ENCODE measurements at regions not wholly inside any gene's neighbourhood (a gene's known extent, or its start where the extent isn't known, plus 50 kb on each side); places are given as distances from the start of the nearest gene placed in this dataset.

DNA sequence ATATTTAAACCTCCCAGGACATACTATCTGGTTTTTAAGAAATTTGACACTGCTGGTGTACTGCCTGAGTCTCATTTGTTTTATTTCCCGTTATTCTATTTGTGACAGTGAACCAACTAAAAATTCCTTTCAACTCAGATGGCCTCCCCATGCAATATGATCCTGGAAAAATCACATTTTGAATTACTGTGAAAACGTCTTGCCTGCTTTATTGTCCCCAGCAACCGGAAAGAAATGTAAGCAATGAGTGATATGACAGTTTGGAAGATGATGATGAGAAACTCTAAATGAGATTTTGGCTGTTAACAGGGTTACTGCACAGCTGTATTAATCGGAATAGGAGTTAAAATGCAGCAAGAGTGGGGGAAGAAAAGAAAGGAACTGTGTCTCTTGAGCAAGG lies 590.7 kb upstream of the CDH5 start:
- H3K4me3 ChIP-seq (ENCODE audit: low read length): no peak overlapping the region
- DNase-seq (no peak), ATAC-seq (no peak)
- Mint-ChIP-seq H3K36me3 (peaks cover 0 to 4% (median 0%) of the 10 kb centered on the region in 5 donors), H3K4me3 (no peak overlapping the region), H3K27ac (no peak overlapping the region), H3K4me1 (no peaks in the 10 kb centered on the region), H3K27me3 (peaks cover 0 to 7% (median 0%) of the 10 kb centered on the region in 5 donors), H3K9me3 (peaks cover 1 to 34% (median 8%) of the 10 kb centered on the region in 11 donors)
- no peaks in the 10 kb centered on the region for H3K9me3 ChIP-seq (ENCODE audit: control insufficient read depth in 2 of 3, low read length in 3 of 3)
- POLR2A ChIA-PET: no interaction called here
- no peak overlapping the region for H3K27ac ChIP-seq (ENCODE audit: low read depth, low read length)
- no peaks in the 10 kb centered on the region for H3K4me1 ChIP-seq (ENCODE audit: control insufficient read depth in 2 of 2, insufficient read depth in 2 of 2, low read length in 2 of 2)
- intact Hi-C loops (cut with micrococcal nuclease): no loop called here
- no peaks in the 10 kb centered on the region for H3K36me3 ChIP-seq (ENCODE audit: control insufficient read depth in 2 of 3, insufficient read depth in 3 of 3, low read length in 3 of 3)
- no peaks in the 10 kb centered on the region for H3K27me3 ChIP-seq (ENCODE audit: control insufficient read depth in 2 of 2, insufficient read depth in 2 of 2, low read length in 2 of 2)
- CTCF ChIA-PET: no interaction called here

- Mint-ChIP-seq H3K27ac (no peak overlapping the region), H3K36me3 (peaks cover 0 to 4% (median 0%) of the 10 kb centered on the region in 5 donors), H3K27me3 (peaks cover 0 to 7% (median 4%) of the 10 kb centered on the region in 5 donors), H3K4me1 (no peaks in the 10 kb centered on the region), H3K4me3 (no peak overlapping the region), H3K9me3 (peaks cover 1 to 38% (median 10%) of the 10 kb centered on the region in 11 donors)
- H3K4me1 ChIP-seq (ENCODE audit: control insufficient read depth in 2 of 2, insufficient read depth in 2 of 2, low read length in 2 of 2): no peaks in the 10 kb centered on the region
- no peaks in the 10 kb centered on the region for H3K27me3 ChIP-seq (ENCODE audit: control insufficient read depth in 2 of 2, insufficient read depth in 2 of 2, low read length in 2 of 2)
- H3K4me3 ChIP-seq (ENCODE audit: low read length): no peak overlapping the region
- CTCF ChIA-PET: no interaction called here
- H3K9me3 ChIP-seq (ENCODE audit: control insufficient read depth in 2 of 3, low read length in 3 of 3): no peaks in the 10 kb centered on the region
- intact Hi-C loops (cut with micrococcal nuclease): no loop called here
- DNase-seq: no peak
- H3K27ac ChIP-seq (ENCODE audit: low read depth, low read length): no peak overlapping the region
- no peak for ATAC-seq
- POLR2A ChIA-PET: no interaction called here
- no peaks in the 10 kb centered on the region for H3K36me3 ChIP-seq (ENCODE audit: control insufficient read depth in 2 of 3, insufficient read depth in 3 of 3, low read length in 3 of 3)
Measured at GRCh38 chr16:65774350-65774749, 592.1 kb upstream of the CDH5 start.

DNA sequence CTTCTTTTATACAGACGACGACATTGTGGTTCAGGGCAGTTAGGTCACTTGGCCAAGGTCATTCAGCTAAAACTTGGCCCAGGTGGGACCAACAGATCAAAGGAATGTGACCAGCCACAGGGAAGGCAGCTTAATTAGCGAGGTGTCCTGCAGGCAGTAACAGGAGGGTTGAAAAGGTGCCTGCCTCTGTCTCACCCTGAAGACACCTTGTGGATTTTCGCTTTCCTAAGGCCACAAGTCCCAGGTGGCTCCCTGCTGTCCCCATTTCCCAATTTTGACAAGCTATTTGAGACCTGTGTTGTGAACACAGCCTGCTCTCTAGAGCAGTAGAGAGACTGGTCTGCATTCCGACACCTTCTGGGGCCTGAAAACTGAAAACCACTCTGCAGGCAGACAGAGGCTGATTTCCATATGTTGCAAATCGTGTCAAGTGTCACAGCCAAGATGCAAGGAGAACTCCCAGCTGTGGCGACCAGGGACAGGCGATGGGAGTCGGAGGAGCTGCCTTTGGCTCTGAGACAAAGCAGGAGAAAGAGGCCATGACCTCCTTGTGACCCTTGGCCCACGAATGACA lies 593.1 kb upstream of the CDH5 start:
- Mint-ChIP-seq H3K27ac (no peak overlapping the region), H3K27me3 (peaks cover 0 to 7% (median 4%) of the 10 kb centered on the region in 5 donors), H3K4me1 (no peaks in the 10 kb centered on the region), H3K9me3 (peaks cover 1 to 41% (median 11%) of the 10 kb centered on the region in 11 donors), H3K36me3 (peaks cover 0 to 4% (median 0%) of the 10 kb centered on the region in 5 donors), H3K4me3 (no peak overlapping the region)
- no peak for ATAC-seq
- CTCF ChIA-PET: no interaction called here
- no peak for DNase-seq
- no peaks in the 10 kb centered on the region for H3K4me1 ChIP-seq (ENCODE audit: control insufficient read depth in 2 of 2, insufficient read depth in 2 of 2, low read length in 2 of 2)
- no peaks in the 10 kb centered on the region for H3K36me3 ChIP-seq (ENCODE audit: control insufficient read depth in 2 of 3, insufficient read depth in 3 of 3, low read length in 3 of 3)
- H3K9me3 ChIP-seq (ENCODE audit: control insufficient read depth in 2 of 3, low read length in 3 of 3): no peaks in the 10 kb centered on the region
- POLR2A ChIA-PET: no interaction called here
- H3K4me3 ChIP-seq (ENCODE audit: low read length): no peak overlapping the region
- H3K27me3 ChIP-seq (ENCODE audit: control insufficient read depth in 2 of 2, insufficient read depth in 2 of 2, low read length in 2 of 2): no peaks in the 10 kb centered on the region
- H3K27ac ChIP-seq (ENCODE audit: low read depth, low read length): no peak overlapping the region
- intact Hi-C loops (cut with micrococcal nuclease): no loop called here

DNA sequence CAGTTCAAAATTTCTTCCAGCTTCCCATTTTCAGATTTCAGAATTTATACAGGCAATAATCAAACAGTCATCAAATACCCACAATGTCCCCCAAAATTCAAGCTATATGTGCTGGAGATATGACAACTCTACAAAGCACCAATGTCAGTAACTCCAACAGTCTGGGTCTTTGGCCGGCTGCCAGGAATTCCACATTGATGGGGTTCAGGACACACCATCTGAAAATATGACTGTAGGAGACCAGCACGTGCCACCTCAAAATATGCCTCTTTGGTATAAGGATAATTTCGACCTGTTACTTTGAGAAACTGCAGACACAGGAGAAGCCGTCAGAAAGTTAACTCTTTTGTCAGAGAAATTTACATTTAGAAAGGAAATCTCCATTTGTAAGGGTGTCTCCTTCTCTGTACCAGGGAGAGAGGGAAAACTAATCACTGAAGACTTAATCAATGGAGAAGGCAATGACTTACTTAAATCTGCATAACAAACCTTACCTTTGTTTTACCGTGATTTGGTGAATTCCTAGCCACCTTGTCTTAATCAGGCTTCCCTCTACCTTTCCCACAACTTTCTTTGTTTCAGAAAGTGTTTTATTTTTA lies 594.3 kb upstream of the CDH5 start:
- H3K9me3 Mint-ChIP-seq: peaks cover 1 to 42% (median 13%) of the 10 kb centered on the region in 11 donors
- POLR2A ChIA-PET: no interaction called here
- CTCF ChIA-PET: no interaction called here

DNA sequence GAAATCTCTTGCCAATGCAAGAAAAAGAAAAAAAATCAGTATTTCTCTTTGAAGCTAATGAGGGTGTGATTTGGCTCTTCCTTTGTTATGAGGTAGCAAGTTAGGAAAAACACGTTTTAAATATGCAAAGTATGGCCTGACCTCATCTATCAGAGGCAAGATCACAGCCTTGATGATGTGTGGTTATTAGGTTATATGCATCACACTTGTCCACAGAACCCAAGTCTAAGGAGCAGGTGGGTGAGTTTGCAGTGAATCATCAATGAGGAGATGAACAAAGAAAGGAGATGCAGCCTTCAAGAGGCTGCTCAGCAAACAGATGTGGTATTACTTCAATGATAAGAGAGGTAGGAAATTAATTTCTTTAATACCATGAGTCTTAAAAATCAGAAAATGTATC lies 594.8 kb upstream of the CDH5 start:
- Histone ChIP-seq H3K27me3 (ENCODE audit: control insufficient read depth in 2 of 2, insufficient read depth in 2 of 2, low read length in 2 of 2) (no peaks in the 10 kb centered on the region), H3K27ac (ENCODE audit: low read depth, low read length) (no peak overlapping the region), H3K9me3 (ENCODE audit: control insufficient read depth in 2 of 3, low read length in 3 of 3) (no peaks in the 10 kb centered on the region), H3K4me3 (ENCODE audit: low read length) (no peak overlapping the region), H3K36me3 (ENCODE audit: control insufficient read depth in 2 of 3, insufficient read depth in 3 of 3, low read length in 3 of 3) (no peaks in the 10 kb centered on the region), H3K4me1 (ENCODE audit: control insufficient read depth in 2 of 2, insufficient read depth in 2 of 2, low read length in 2 of 2) (no peaks in the 10 kb centered on the region)
- ATAC-seq (no peak), DNase-seq (no peak)
- no peaks in the 10 kb centered on the region for H3K4me1 Mint-ChIP-seq
- H3K27me3 Mint-ChIP-seq: peaks cover 0 to 7% (median 4%) of the 10 kb centered on the region in 5 donors
- POLR2A ChIA-PET: no interaction called here
- CTCF ChIA-PET: no interaction called here
- intact Hi-C loops (cut with micrococcal nuclease): no loop called here
- peaks cover 1 to 38% (median 11%) of the 10 kb centered on the region in 11 donors for H3K9me3 Mint-ChIP-seq
- no peak overlapping the region for H3K27ac Mint-ChIP-seq
- H3K4me3 Mint-ChIP-seq: no peak overlapping the region
- peaks cover 0 to 4% (median 0%) of the 10 kb centered on the region in 5 donors for H3K36me3 Mint-ChIP-seq

More for the DNA sequence above, 594.3 kb upstream of the CDH5 start:
- ATAC-seq (no peak), DNase-seq (no peak)
- Mint-ChIP-seq H3K27ac (no peak overlapping the region), H3K36me3 (peaks cover 0 to 4% (median 0%) of the 10 kb centered on the region in 5 donors), H3K4me3 (no peak overlapping the region), H3K27me3 (peaks cover 0 to 7% (median 4%) of the 10 kb centered on the region in 5 donors), H3K4me1 (no peaks in the 10 kb centered on the region)
- intact Hi-C loops (cut with micrococcal nuclease): no loop called here
- H3K36me3 ChIP-seq (ENCODE audit: control insufficient read depth in 2 of 3, insufficient read depth in 3 of 3, low read length in 3 of 3): no peaks in the 10 kb centered on the region
- H3K9me3 ChIP-seq (ENCODE audit: control insufficient read depth in 2 of 3, low read length in 3 of 3): no peaks in the 10 kb centered on the region
- H3K4me3 ChIP-seq (ENCODE audit: low read length): no peak overlapping the region
- no peaks in the 10 kb centered on the region for H3K4me1 ChIP-seq (ENCODE audit: control insufficient read depth in 2 of 2, insufficient read depth in 2 of 2, low read length in 2 of 2)
- no peak overlapping the region for H3K27ac ChIP-seq (ENCODE audit: low read depth, low read length)
- no peaks in the 10 kb centered on the region for H3K27me3 ChIP-seq (ENCODE audit: control insufficient read depth in 2 of 2, insufficient read depth in 2 of 2, low read length in 2 of 2)

DNA sequence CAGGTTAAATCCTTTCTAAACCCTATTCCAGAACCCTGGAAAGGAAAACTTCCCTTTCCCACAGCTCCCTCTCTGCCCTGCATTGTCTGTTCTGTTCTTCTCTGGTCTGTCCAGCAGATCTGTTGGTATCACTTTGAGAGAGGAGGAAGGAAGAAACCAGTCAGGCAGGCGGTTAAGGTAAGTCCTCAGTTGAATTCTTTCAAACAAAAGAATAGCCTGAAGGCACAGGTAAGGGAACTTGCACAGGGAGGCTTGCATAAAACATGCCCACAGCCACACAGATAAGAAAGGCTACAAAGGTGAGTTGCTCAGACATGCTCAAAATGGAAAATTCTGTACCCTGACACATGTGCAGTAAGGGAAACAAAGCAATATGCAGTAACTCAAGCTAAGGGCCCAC lies 595.7 kb upstream of the CDH5 start:
- intact Hi-C loops (cut with micrococcal nuclease): no loop called here
- Histone ChIP-seq H3K27me3 (ENCODE audit: control insufficient read depth in 2 of 2, insufficient read depth in 2 of 2, low read length in 2 of 2) (no peaks in the 10 kb centered on the region), H3K27ac (ENCODE audit: low read depth, low read length) (no peak overlapping the region), H3K9me3 (ENCODE audit: control insufficient read depth in 2 of 3, low read length in 3 of 3) (no peaks in the 10 kb centered on the region), H3K36me3 (ENCODE audit: control insufficient read depth in 2 of 3, insufficient read depth in 3 of 3, low read length in 3 of 3) (no peaks in the 10 kb centered on the region), H3K4me3 (ENCODE audit: low read length) (no peak overlapping the region), H3K4me1 (ENCODE audit: control insufficient read depth in 2 of 2, insufficient read depth in 2 of 2, low read length in 2 of 2) (no peaks in the 10 kb centered on the region)
- no peak for DNase-seq
- no peak for ATAC-seq
- H3K27me3 Mint-ChIP-seq: peaks cover 0 to 7% (median 4%) of the 10 kb centered on the region in 5 donors
- CTCF ChIA-PET: no interaction called here
- no peak overlapping the region for H3K27ac Mint-ChIP-seq
- peaks cover 0 to 1% (median 0%) of the 10 kb centered on the region in 5 donors for H3K36me3 Mint-ChIP-seq
- no peak overlapping the region for H3K4me3 Mint-ChIP-seq
- no peaks in the 10 kb centered on the region for H3K4me1 Mint-ChIP-seq
- peaks cover 1 to 38% (median 10%) of the 10 kb centered on the region in 11 donors for H3K9me3 Mint-ChIP-seq
- POLR2A ChIA-PET: no interaction called here

- Histone ChIP-seq H3K4me1 (ENCODE audit: control insufficient read depth in 2 of 2, insufficient read depth in 2 of 2, low read length in 2 of 2) (no peaks in the 10 kb centered on the region), H3K9me3 (ENCODE audit: control insufficient read depth in 2 of 3, low read length in 3 of 3) (no peaks in the 10 kb centered on the region), H3K4me3 (ENCODE audit: low read length) (no peak overlapping the region), H3K27me3 (ENCODE audit: control insufficient read depth in 2 of 2, insufficient read depth in 2 of 2, low read length in 2 of 2) (no peaks in the 10 kb centered on the region), H3K36me3 (ENCODE audit: control insufficient read depth in 2 of 3, insufficient read depth in 3 of 3, low read length in 3 of 3) (no peaks in the 10 kb centered on the region), H3K27ac (ENCODE audit: low read depth, low read length) (no peak overlapping the region)
- Mint-ChIP-seq H3K4me1 (no peaks in the 10 kb centered on the region), H3K9me3 (peaks cover 1 to 38% (median 10%) of the 10 kb centered on the region in 11 donors), H3K27me3 (peaks cover 0 to 7% (median 4%) of the 10 kb centered on the region in 5 donors), H3K36me3 (no peaks in the 10 kb centered on the region), H3K4me3 (no peak overlapping the region), H3K27ac (no peak overlapping the region)
- DNase-seq (no peak), ATAC-seq (no peak)
- CTCF ChIA-PET: no interaction called here
- intact Hi-C loops (cut with micrococcal nuclease): no loop called here
- POLR2A ChIA-PET: no interaction called here
Measured at GRCh38 chr16:65769776-65770438, 596.6 kb upstream of the CDH5 start.

All from naive thymus-derived CD4-positive, alpha-beta T cell (primary cell).